ENCODE measurements at regions not wholly inside any gene's neighbourhood (a gene's known extent, or its start where the extent isn't known, plus 50 kb on each side); places are given as distances from the start of the nearest gene placed in this dataset.

- no peak for TF ChIP-seq L3MBTL2 (conservative IDR thresholded peaks at IDR 0.05)
- no peak for TF ChIP-seq CTBP1 (IDR thresholded peaks at IDR 0.05; ENCODE audit: borderline replicate concordance)
- TF ChIP-seq TARDBP (IDR thresholded peaks at IDR 0.05): no peak
- TF ChIP-seq BHLHE40 (IDR thresholded peaks at IDR 0.05; ENCODE audit: borderline replicate concordance): no peak
- no peak for TF ChIP-seq HDGF (IDR thresholded peaks at IDR 0.05; ENCODE audit: borderline replicate concordance)
- TF ChIP-seq SUZ12 (IDR thresholded peaks at IDR 0.05): no peak
- POLR2A ChIA-PET: no interaction called here
- CTCF ChIA-PET: no interaction called here
- no peak for DNase-seq (ENCODE audit: extremely low spot score)
Measured at GRCh38 chr7:11923376-11923930, 91.5 kb upstream of the THSD7A start.

- no peak for DNase-seq (ENCODE audit: extremely low spot score)
- ChIA-PET CTCF (no interaction called here), POLR2A (no interaction called here)
- TF ChIP-seq SP1 (IDR thresholded peaks at IDR 0.05) (no peak), ARNT (IDR thresholded peaks at IDR 0.05) (no peak), FOXA1 (IDR thresholded peaks at IDR 0.05) (no peak), HDGF (IDR thresholded peaks at IDR 0.05; ENCODE audit: borderline replicate concordance) (no peak), ZNF384 (IDR thresholded peaks at IDR 0.05) (no peak), FOXK2 (IDR thresholded peaks at IDR 0.05) (no peak), SUZ12 (IDR thresholded peaks at IDR 0.05) (no peak), TARDBP (IDR thresholded peaks at IDR 0.05) (no peak), FOXM1 (IDR thresholded peaks at IDR 0.05; ENCODE audit: borderline replicate concordance) (no peak)
Measured at GRCh38 chr7:11931307-11931706, 99.3 kb upstream of the THSD7A start.

GRCh38 chr7:11934796-11935195 lies 102.8 kb upstream of the THSD7A start:
- CTCF ChIA-PET: no interaction called here
- DNase-seq (ENCODE audit: extremely low spot score): no peak
- POLR2A ChIA-PET: no interaction called here
- TF ChIP-seq FOXA1 (IDR thresholded peaks at IDR 0.05): no peak
- no peak for TF ChIP-seq TARDBP (IDR thresholded peaks at IDR 0.05)
- TF ChIP-seq ELF4 (IDR thresholded peaks at IDR 0.05): no peak
- TF ChIP-seq L3MBTL2 (conservative IDR thresholded peaks at IDR 0.05): no peak
- TF ChIP-seq CTBP1 (IDR thresholded peaks at IDR 0.05; ENCODE audit: borderline replicate concordance): no peak
- TF ChIP-seq PKNOX1 (IDR thresholded peaks at IDR 0.05): no peak

GRCh38 chr7:11935905-11936304 lies 103.9 kb upstream of the THSD7A start:
- no peak for TF ChIP-seq BHLHE40 (IDR thresholded peaks at IDR 0.05; ENCODE audit: borderline replicate concordance)
- no peak for TF ChIP-seq ARNT (IDR thresholded peaks at IDR 0.05)
- no peak for TF ChIP-seq ZNF384 (IDR thresholded peaks at IDR 0.05)
- no peak for TF ChIP-seq PKNOX1 (IDR thresholded peaks at IDR 0.05)
- TF ChIP-seq NFRKB (IDR thresholded peaks at IDR 0.05): no peak
- no peak for TF ChIP-seq L3MBTL2 (conservative IDR thresholded peaks at IDR 0.05)
- no peak for TF ChIP-seq FOXM1 (IDR thresholded peaks at IDR 0.05; ENCODE audit: borderline replicate concordance)
- POLR2A ChIA-PET: no interaction called here
- no peak for DNase-seq (ENCODE audit: extremely low spot score)
- CTCF ChIA-PET: no interaction called here

GRCh38 chr7:11946794-11947193 lies 114.8 kb upstream of the THSD7A start:
- DNase-seq (ENCODE audit: extremely low spot score): no peak
- POLR2A ChIA-PET: no interaction called here
- CTCF ChIA-PET: no interaction called here
- TF ChIP-seq LEF1 (IDR thresholded peaks at IDR 0.05; ENCODE audit: borderline replicate concordance) (no peak), ARNT (IDR thresholded peaks at IDR 0.05) (no peak), PKNOX1 (IDR thresholded peaks at IDR 0.05) (no peak), SUZ12 (IDR thresholded peaks at IDR 0.05) (no peak), NFRKB (IDR thresholded peaks at IDR 0.05) (no peak)

- CTCF ChIA-PET: no interaction called here
- TF ChIP-seq BHLHE40 (IDR thresholded peaks at IDR 0.05; ENCODE audit: borderline replicate concordance): no peak
- no peak for TF ChIP-seq FOXK2 (IDR thresholded peaks at IDR 0.05)
- no peak for TF ChIP-seq NFRKB (IDR thresholded peaks at IDR 0.05)
- POLR2A ChIA-PET: no interaction called here
- DNase-seq (ENCODE audit: extremely low spot score): no peak
Measured at GRCh38 chr7:11950281-11950680, 118.3 kb upstream of the THSD7A start.

GRCh38 chr7:11950942-11951341 lies 118.9 kb upstream of the THSD7A start:
- no peak for DNase-seq (ENCODE audit: extremely low spot score)
- TF ChIP-seq FOXM1 (IDR thresholded peaks at IDR 0.05; ENCODE audit: borderline replicate concordance): no peak
- TF ChIP-seq BHLHE40 (IDR thresholded peaks at IDR 0.05; ENCODE audit: borderline replicate concordance): no peak
- no peak for TF ChIP-seq ZNF384 (IDR thresholded peaks at IDR 0.05)
- TF ChIP-seq SP1 (IDR thresholded peaks at IDR 0.05): no peak
- TF ChIP-seq TARDBP (IDR thresholded peaks at IDR 0.05): no peak
- no peak for TF ChIP-seq SUZ12 (IDR thresholded peaks at IDR 0.05)
- TF ChIP-seq LEF1 (IDR thresholded peaks at IDR 0.05; ENCODE audit: borderline replicate concordance): no peak
- no peak for TF ChIP-seq FOXK2 (IDR thresholded peaks at IDR 0.05)
- TF ChIP-seq NFRKB (IDR thresholded peaks at IDR 0.05): no peak
- no peak for TF ChIP-seq ELF4 (IDR thresholded peaks at IDR 0.05)
- no peak for TF ChIP-seq ARNT (IDR thresholded peaks at IDR 0.05)
- no peak for TF ChIP-seq CTBP1 (IDR thresholded peaks at IDR 0.05; ENCODE audit: borderline replicate concordance)
- TF ChIP-seq PKNOX1 (IDR thresholded peaks at IDR 0.05): no peak
- no peak for TF ChIP-seq HDGF (IDR thresholded peaks at IDR 0.05; ENCODE audit: borderline replicate concordance)
- TF ChIP-seq L3MBTL2 (conservative IDR thresholded peaks at IDR 0.05): no peak
- TF ChIP-seq FOXA1 (IDR thresholded peaks at IDR 0.05): no peak
- CTCF ChIA-PET: no interaction called here
- POLR2A ChIA-PET: no interaction called here

All from HEK293T (cell line).